Colonic mucosa (tissue), 4 donors: ENCODE measurements at regions not wholly inside any gene's neighbourhood (a gene's known extent, or its start where the extent isn't known, plus 50 kb on each side); places are given as distances from the start of the nearest gene placed in this dataset.

Experiments used
- DNase-seq: peaks from one replicate; pipeline ENCODE4 v3.0.0-alpha.2; 2020
- H3K27ac ChIP-seq: fragments of 200-600 bp; one replicate; pipeline ENCODE4 v1.8.0; 2021
- H3K27me3 ChIP-seq: fragments of 200-600 bp; one replicate; pipeline ENCODE4 v1.8.0; 2021
- H3K36me3 ChIP-seq: fragments of 200-600 bp; one replicate; pipeline ENCODE4 v1.8.0; 2021
- H3K4me1 ChIP-seq: fragments of 200-600 bp; one replicate; pipeline ENCODE4 v1.8.0; 2021; ENCODE audit warnings: mild to moderate bottlenecking
- H3K4me3 ChIP-seq: fragments of 200-600 bp; one replicate; pipeline ENCODE4 v1.8.0; 2021
- H3K9ac ChIP-seq, 2 donors: one replicate each; pipeline ENCODE4 v1.7.0; 2013; ENCODE audit warnings: control low read depth in 2 of 2, low read depth in 2 of 2, low read length in 2 of 2
- H3K9me3 ChIP-seq: fragments of 200-600 bp; one replicate; pipeline ENCODE4 v1.8.0; 2021
- CTCF ChIP-seq: fragments of 200-600 bp; IDR thresholded peaks from one replicate; pipeline ENCODE4 v1.8.0; 2022; ENCODE audit warnings: antibody characterized with exemption, mild to moderate bottlenecking
- intact Hi-C: fragments of 100-400 bp; cut with DNase I; formaldehyde crosslinking; loops from one replicate; pipeline ENCODE4 v1.14.1; 2022
- donor health status: healthy.
- donor health status: DM: no; HTN: no; CAD: no.
- donor health status: DM: no; HTN: no; CAD: no.

- Histone ChIP-seq H3K9me3 (no peaks in the 10 kb centered on the region), H3K36me3 (no peaks in the 10 kb centered on the region), H3K4me1 (no peaks in the 10 kb centered on the region), H3K27me3 (no peaks in the 10 kb centered on the region), H3K4me3 (no peak overlapping the region), H3K9ac (no peak overlapping the region), H3K27ac (no peak overlapping the region)
- TF ChIP-seq CTCF: no peak
- intact Hi-C loops: no loop called here
- DNase-seq: no peak
These were observed 94.0 kb downstream of the GLI2 start for GRCh38 chr2:120829633-120830025.

GRCh38 chr2:120830096-120830830 lies 94.6 kb downstream of the GLI2 start:
- no peak for TF ChIP-seq CTCF
- intact Hi-C loops: no loop called here
- Histone ChIP-seq H3K4me1 (no peaks in the 10 kb centered on the region), H3K4me3 (no peak overlapping the region), H3K27ac (no peak overlapping the region), H3K9ac (no peak overlapping the region), H3K36me3 (no peaks in the 10 kb centered on the region), H3K9me3 (no peaks in the 10 kb centered on the region), H3K27me3 (no peaks in the 10 kb centered on the region)
- no peak for DNase-seq

- DNase-seq: no peak
- no peak overlapping the region for H3K9ac ChIP-seq
- TF ChIP-seq CTCF: no peak
- H3K9me3 ChIP-seq: no peaks in the 10 kb centered on the region
- intact Hi-C loops: no loop called here
- no peak overlapping the region for H3K4me3 ChIP-seq
- H3K36me3 ChIP-seq: no peaks in the 10 kb centered on the region
- H3K27ac ChIP-seq: no peak overlapping the region
- no peaks in the 10 kb centered on the region for H3K4me1 ChIP-seq
- H3K27me3 ChIP-seq: no peaks in the 10 kb centered on the region
These were observed 95.4 kb downstream of the GLI2 start for GRCh38 chr2:120831086-120831485.

- no peaks in the 10 kb centered on the region for H3K9me3 ChIP-seq
- no peak overlapping the region for H3K27ac ChIP-seq
- H3K4me3 ChIP-seq: no peak overlapping the region
- H3K27me3 ChIP-seq: no peaks in the 10 kb centered on the region
- no peaks in the 10 kb centered on the region for H3K4me1 ChIP-seq
- no peaks in the 10 kb centered on the region for H3K36me3 ChIP-seq
- intact Hi-C loops: no loop called here
- no peak for DNase-seq
- TF ChIP-seq CTCF: no peak
- no peak overlapping the region for H3K9ac ChIP-seq
These were observed 96.2 kb downstream of the GLI2 start for GRCh38 chr2:120831891-120832290.

GRCh38 chr2:120832296-120833070 lies 96.8 kb downstream of the GLI2 start:
- no peak for TF ChIP-seq CTCF
- intact Hi-C loops: no loop called here
- no peak for DNase-seq

More at GRCh38 chr2:120832296-120833070, 96.8 kb downstream of the GLI2 start:
- H3K4me3 ChIP-seq: no peak overlapping the region
- no peak overlapping the region for H3K27ac ChIP-seq
- no peaks in the 10 kb centered on the region for H3K36me3 ChIP-seq
- no peaks in the 10 kb centered on the region for H3K9me3 ChIP-seq
- H3K27me3 ChIP-seq: no peaks in the 10 kb centered on the region
- no peaks in the 10 kb centered on the region for H3K4me1 ChIP-seq
- no peak overlapping the region for H3K9ac ChIP-seq
